ENCODE measurements at regions not wholly inside any gene's neighbourhood (a gene's known extent, or its start where the extent isn't known, plus 50 kb on each side); places are given as distances from the start of the nearest gene placed in this dataset.

DNA sequence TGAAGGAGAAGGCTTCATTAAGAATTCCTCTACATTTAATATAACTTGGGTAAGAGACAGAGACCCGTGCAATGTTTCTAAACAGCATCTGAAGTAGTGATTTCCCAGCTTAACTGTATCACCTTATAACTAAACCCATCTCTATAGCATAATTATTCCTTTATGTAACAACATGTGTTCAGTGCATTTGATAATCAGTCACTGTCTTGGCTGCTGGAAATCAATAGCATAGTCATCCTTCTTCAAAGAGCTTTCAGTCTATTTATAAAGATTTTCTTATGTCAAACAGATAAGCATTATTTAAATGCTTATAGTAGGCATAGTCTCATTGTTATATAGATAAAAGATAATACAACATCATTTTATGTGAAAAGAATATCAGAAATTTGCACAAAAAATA is 80.1 kb upstream of the TYRP1 start:
- H3K36me3 ChIP-seq (ENCODE audit: control insufficient read depth, insufficient read depth, low read length): no peaks in the 10 kb centered on the region
- POLR2A ChIA-PET: no interaction called here
- CTCF ChIA-PET: interaction anchor here (0.6 kb wide), 1 partner anchor 447 kb away, joined by 3 read pairs; no protein-coding TSS in a partner anchor
- DNase-seq (ENCODE audit: low read depth): no peak
- TF ChIP-seq, protein P1, sequence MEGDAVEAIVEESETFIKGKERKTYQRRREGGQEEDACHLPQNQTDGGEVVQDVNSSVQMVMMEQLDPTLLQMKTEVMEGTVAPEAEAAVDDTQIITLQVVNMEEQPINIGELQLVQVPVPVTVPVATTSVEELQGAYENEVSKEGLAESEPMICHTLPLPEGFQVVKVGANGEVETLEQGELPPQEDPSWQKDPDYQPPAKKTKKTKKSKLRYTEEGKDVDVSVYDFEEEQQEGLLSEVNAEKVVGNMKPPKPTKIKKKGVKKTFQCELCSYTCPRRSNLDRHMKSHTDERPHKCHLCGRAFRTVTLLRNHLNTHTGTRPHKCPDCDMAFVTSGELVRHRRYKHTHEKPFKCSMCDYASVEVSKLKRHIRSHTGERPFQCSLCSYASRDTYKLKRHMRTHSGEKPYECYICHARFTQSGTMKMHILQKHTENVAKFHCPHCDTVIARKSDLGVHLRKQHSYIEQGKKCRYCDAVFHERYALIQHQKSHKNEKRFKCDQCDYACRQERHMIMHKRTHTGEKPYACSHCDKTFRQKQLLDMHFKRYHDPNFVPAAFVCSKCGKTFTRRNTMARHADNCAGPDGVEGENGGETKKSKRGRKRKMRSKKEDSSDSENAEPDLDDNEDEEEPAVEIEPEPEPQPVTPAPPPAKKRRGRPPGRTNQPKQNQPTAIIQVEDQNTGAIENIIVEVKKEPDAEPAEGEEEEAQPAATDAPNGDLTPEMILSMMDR (IDR thresholded peaks at IDR 0.05; ENCODE audit: insufficient read depth, low read depth, low read length): no peak
- H3K27me3 ChIP-seq (ENCODE audit: control insufficient read depth, insufficient read depth, low read length): no peaks in the 10 kb centered on the region
- H3K4me3 ChIP-seq (ENCODE audit: low read depth, low read length): no peak overlapping the region

DNA sequence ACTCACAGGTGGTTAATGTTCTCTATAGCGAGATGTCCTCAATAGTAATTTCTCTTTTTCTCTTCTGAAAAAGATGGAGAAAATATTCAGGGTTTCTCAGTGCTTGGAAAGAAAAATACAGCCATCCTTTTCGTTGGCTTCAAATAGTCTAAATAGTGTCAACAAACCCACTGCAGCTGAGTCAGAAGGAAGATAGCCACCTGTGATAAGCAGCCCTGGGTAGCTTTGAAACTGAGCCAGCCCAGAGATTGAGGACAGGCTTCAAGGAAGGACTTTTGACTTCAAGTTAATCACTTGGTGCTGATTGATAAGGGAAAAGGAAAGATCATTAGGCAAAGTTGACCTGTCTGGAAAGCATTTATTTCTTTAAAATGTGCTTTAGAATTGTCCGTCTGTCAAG is 78.7 kb upstream of the TYRP1 start:
- ChIA-PET POLR2A (no interaction called here), CTCF (no interaction called here)
- Histone ChIP-seq H3K27me3 (ENCODE audit: control insufficient read depth, insufficient read depth, low read length) (no peaks in the 10 kb centered on the region), H3K36me3 (ENCODE audit: control insufficient read depth, insufficient read depth, low read length) (no peaks in the 10 kb centered on the region), H3K4me3 (ENCODE audit: low read depth, low read length) (no peak overlapping the region)
- DNase-seq (ENCODE audit: low read depth): no peak
- TF ChIP-seq, protein P1 (IDR thresholded peaks at IDR 0.05; ENCODE audit: insufficient read depth, low read depth, low read length): no peak

DNA sequence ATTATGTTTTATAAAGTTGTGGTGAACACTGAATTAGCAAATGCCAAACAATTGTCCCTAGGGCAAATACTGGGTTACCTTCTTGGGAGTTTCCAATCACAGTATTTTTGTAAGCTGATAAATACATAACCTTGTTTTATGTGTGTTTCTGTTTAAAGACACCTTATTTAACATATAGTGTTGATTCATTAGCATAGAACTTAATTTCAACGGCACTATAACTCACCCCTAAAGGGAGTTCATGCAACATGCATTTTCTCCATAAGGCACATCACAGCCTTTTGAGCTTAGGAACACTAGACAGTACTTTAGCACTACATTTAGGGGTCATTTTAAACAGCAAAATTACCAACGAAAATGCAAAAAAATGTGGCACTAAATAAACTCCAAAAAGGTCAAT is 74.2 kb upstream of the TYRP1 start:
- no peak for DNase-seq (ENCODE audit: low read depth)
- no peaks in the 10 kb centered on the region for H3K27me3 ChIP-seq (ENCODE audit: control insufficient read depth, insufficient read depth, low read length)
- no peaks in the 10 kb centered on the region for H3K36me3 ChIP-seq (ENCODE audit: control insufficient read depth, insufficient read depth, low read length)
- ChIA-PET CTCF (interaction anchor here (0.6 kb wide), 1 partner anchor 138 kb away, joined by 3 read pairs; no protein-coding TSS in a partner anchor), POLR2A (no interaction called here)
- no peak overlapping the region for H3K4me3 ChIP-seq (ENCODE audit: low read depth, low read length)
- TF ChIP-seq, protein P1 (IDR thresholded peaks at IDR 0.05; ENCODE audit: insufficient read depth, low read depth, low read length): no peak

DNA sequence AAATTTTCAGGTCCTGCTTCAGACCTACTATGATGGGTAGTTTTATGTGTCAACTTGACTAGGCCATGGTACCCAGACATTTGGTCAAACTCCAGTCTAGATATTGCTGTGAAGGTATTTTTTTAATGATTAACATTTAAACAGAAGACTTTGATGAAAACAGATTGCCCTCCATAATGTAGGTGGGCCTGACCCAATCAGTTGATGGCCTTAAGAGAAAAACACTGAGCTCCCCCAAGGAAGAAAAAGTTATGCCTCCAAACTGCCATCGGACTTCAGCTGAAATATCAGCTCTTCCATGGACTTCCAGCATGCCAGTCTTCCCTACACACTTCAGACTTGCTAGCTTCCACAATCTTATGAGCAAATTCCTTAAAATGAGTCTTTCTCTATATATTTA is 67.3 kb upstream of the TYRP1 start:
- no peak for DNase-seq (ENCODE audit: low read depth)
- ChIA-PET POLR2A (no interaction called here), CTCF (no interaction called here)
- Histone ChIP-seq H3K27me3 (ENCODE audit: control insufficient read depth, insufficient read depth, low read length) (no peaks in the 10 kb centered on the region), H3K36me3 (ENCODE audit: control insufficient read depth, insufficient read depth, low read length) (no peaks in the 10 kb centered on the region), H3K4me3 (ENCODE audit: low read depth, low read length) (no peak overlapping the region)
- TF ChIP-seq, protein P1 (IDR thresholded peaks at IDR 0.05; ENCODE audit: insufficient read depth, low read depth, low read length): no peak

DNA sequence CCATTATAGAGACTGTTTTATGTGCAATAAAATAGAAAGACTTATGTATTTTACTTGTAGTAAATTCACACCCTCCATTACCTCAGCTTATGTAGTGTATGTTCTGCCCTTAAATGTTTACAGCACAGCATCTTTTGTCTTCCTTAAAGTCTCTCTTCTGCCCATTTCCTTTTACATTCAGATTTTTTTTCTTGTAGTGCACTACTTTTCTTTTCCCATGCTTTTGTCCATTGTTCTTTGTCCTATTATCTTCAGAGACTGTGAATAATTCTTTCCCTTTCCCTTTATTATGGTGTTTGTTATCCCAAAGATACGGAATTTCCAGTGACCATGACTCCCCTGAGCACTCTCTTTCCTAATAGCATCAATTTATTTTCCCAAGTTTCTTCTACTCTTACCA is 66.1 kb upstream of the TYRP1 start:
- ChIA-PET CTCF (no interaction called here), POLR2A (no interaction called here)
- H3K36me3 ChIP-seq (ENCODE audit: control insufficient read depth, insufficient read depth, low read length): no peaks in the 10 kb centered on the region
- no peaks in the 10 kb centered on the region for H3K27me3 ChIP-seq (ENCODE audit: control insufficient read depth, insufficient read depth, low read length)
- H3K4me3 ChIP-seq (ENCODE audit: low read depth, low read length): no peak overlapping the region
- no peak for DNase-seq (ENCODE audit: low read depth)
- TF ChIP-seq, protein P1 (IDR thresholded peaks at IDR 0.05; ENCODE audit: insufficient read depth, low read depth, low read length): no peak
